CD4-positive, alpha-beta T cell treated with Interleukin-6 for 4 hours (primary cell): ENCODE measurements at regions not wholly inside any gene's neighbourhood (a gene's known extent, or its start where the extent isn't known, plus 50 kb on each side); places are given as distances from the start of the nearest gene placed in this dataset.

ENCODE experiments used
- DNase-seq: peaks from one replicate; pipeline ENCODE4 v3.0.0-alpha.2; 2020; ENCODE audit warnings: mixed read lengths

DNA sequence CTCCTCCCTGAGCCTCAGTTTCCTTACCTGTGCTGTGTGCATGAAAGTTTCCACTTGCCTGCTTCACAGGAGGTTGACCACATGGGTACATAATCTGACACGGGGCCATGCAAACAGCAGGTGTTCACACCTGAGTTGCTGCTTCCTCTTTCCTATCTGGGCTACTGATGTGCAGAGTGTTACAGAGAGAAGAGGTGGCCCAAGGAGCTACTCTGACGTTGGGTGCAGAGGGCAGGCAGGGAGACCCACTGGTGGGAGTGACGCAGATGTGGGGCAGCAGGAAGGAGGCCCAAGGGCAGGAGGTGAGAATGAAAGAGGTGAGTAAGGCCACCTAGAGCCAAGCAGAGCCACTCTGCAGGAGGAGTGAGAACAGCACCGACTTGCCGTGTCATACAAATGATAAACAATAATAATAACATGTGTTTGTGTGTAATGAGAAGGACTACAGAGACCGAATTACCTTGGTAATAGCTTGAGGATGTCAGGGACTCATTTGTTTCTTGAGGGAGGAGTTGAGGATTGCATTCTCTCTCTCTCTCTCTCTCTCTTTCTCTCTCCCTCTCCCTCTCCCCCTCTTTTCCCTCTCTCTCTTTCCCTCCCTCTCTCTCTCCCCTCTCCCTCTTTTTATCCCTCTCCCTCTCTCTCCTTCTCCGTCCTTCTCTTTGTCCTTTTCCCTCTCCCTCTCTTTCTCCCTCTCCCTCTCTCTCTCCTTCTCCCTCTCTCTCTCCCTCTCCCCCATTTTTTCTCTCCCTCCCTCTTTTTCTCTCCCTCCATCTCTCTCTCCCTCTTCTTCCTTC, 87.4 kb upstream of the IGSF21 start:
- no peak for DNase-seq

GRCh38 chr1:18021242-18021641, 86.4 kb upstream of the IGSF21 start:
- DNase-seq: no peak

DNA sequence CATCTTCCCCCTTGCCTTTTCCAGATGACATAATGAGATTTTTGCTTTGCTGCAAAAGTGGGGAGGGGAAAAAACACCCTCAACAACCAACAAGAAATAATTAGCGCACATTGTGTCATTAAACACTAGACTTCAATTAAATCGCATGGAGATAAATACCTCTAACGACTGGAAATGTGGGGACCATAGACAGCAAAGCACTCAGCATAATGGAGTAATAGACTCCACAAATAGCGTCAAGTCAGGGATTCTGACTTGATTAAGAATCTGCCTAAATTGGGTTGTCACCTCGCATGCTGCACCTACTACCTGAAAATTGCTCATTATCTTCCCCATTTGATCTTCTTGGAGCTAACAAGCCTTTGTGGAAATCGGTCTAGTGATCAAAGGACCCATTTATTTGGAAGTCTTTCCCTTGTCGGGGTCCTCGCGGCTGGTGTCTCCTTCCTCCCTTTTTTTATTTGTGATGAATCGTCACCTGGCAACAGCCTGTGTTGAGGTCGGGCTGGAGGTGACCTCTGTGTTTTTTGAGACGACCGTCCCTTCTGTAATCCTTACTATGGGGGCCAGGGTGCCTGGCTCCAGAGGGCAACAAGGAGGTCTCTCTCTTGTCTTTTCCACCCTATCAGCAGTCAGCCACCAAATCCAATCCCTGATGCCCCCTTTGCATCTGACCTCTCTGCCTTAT, 75.3 kb upstream of the IGSF21 start:
- DNase-seq: no peak

DNA sequence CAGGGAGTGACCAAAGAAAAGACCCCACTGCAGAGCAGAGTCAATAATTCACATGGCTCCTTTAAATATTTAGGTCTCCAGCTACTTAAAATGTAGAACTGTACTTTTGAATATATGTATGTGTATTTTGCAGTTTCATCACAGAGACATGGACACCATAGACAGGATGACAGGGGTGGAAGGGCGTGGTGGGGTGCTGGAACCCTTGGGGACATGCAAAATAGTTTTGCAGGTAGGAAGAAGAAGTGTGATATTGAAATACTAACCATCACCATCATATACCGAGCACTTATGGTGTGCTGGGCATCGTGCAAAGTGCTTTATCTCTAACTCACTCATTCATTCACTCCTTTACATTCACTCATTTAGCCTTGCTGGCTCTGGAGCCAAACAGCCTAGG, 72.5 kb upstream of the IGSF21 start:
- no peak for DNase-seq

- no peak for DNase-seq
Observed at GRCh38 chr1:18037651-18038050, 69.9 kb upstream of the IGSF21 start.

GRCh38 chr1:18038051-18038450, 69.5 kb upstream of the IGSF21 start:
- no peak for DNase-seq

DNA sequence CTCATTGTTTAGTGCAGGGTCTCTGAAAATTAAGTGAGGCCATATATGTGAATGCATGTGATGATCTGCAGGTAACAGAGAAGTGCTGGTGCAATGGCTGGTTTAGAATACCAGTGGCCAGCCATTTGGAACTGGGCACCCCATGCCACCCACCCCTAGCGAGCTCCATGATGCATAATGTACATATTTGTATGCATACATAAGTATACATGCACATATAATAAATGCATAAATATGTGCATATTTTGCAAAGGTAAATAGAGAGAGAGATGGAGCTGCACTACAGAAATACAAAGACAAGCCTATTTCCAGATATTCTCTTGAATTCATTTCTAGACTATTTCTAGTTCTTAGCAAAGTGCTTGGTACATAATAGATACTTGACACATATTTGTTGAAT, 68.5 kb upstream of the IGSF21 start:
- DNase-seq: no peak

GRCh38 chr1:18041102-18041501, 66.5 kb upstream of the IGSF21 start:
- DNase-seq: no peak

GRCh38 chr1:18041685-18042355, 65.8 kb upstream of the IGSF21 start:
- DNase-seq: no peak

DNA sequence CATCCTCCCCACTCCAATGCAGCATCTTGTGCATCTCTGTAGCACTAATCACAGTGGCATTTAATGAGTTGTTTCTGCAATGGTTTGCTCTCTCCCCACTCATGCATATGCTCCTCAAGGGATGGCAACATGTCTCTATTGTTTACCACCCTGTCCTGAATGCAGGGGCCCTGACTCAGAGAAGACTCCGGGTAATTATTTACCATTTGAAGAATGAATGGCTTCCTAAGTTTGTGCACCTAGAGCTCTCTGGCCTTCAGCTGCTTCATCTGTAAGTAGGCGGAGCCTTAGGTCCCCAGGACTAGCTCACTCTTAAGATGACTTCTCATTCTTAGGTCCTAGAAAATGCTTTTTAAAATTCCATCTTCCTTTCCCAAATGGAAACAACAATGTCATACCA, 63.7 kb upstream of the IGSF21 start:
- no peak for DNase-seq

DNA sequence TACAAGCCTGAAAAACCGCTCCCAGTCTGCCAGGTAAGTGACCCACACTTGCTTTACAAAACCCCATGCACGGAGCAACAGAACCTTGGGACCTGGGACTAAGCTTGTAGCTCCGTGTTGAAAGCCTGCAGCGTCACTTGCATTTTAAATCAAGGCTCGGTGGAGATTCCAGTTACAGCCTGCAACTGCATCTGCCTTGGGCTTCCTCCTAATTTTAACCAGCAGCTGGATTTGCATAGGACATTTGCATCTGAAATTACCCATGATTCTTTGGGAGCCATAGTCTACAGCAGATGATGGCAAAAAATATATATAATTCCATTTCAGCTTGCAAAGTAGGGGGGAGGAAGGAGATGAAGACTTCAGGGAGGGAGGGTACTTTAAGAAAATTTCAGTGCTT, 62.4 kb upstream of the IGSF21 start:
- no peak for DNase-seq

GRCh38 chr1:18045621-18046020, 62.0 kb upstream of the IGSF21 start:
- no peak for DNase-seq

- no peak for DNase-seq
Observed at GRCh38 chr1:18047122-18047521, 60.5 kb upstream of the IGSF21 start.

DNA sequence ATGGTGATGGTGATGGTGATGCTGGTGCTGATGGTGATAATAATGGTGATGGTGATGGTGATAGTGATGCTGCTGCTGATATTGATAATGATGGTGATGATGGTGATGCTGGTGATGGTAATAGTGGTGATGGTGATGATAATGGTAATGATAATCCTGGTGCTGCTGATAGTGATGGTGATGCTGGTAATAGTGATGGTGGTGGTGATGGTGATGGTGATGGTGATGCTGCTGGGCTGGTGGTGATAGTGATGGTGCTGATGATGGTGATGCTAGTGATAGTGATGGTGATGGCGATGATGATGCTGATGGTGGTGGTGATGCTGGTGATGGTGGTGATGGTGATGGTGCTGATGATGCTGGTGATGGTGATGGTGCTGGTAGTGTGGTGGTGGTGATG, 58.4 kb upstream of the IGSF21 start:
- DNase-seq: no peak

DNA sequence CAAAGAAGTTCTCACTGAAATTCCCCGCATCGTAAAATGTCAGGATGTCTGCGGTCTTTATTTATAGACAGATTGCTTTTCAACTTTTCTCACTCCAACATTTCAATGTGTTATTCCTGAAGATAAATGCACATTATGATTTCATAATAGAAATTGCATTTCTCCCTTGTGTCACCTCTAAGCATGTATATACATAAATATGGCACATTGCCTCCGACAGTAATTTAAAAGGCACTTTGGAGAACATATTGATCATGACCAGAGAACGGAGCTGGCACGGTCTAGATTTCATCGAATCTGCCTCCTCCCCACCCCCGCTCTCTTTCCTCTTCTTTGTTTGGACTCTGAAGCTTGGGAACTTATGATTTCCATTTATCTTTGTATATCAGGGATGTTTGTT, 54.9 kb upstream of the IGSF21 start:
- DNase-seq: no peak

GRCh38 chr1:18055156-18055555, 52.4 kb upstream of the IGSF21 start:
- no peak for DNase-seq

DNA sequence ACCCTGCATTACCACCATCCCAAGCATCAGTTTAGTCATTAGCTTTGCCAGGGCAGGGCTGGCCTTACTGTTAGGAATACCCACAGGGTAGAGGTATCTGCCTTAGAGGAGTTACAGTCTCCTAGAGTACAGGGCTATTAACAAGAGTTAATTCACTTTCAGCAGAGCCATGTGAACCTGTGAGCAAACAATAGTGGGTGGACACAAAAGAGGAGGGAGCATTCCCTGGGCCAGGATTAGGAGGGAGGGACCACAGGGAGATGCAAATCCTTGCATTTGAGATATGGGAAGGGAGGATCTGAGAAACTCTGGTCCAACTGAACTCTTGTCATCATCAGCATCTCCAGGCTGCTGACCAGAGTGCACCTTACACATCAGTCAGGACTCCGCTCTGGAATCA, 51.1 kb upstream of the IGSF21 start:
- DNase-seq: no peak

- DNase-seq: no peak
Observed at GRCh38 chr1:18057623-18058022, 50.0 kb upstream of the IGSF21 start.
